Umbilical cord (tissue), 1 donor: ENCODE measurements at regions not wholly inside any gene's neighbourhood (a gene's known extent, or its start where the extent isn't known, plus 50 kb on each side); places are given as distances from the start of the nearest gene placed in this dataset.
A peak's percentile ranks its signal among the peaks of the same experiment; 100 is the strongest.

Experiments
- DNase-seq: peaks from one replicate; pipeline ENCODE4 v3.0.0-alpha.2; 2015; ENCODE audit warnings: low spot score

- no peak for DNase-seq
Measured at GRCh38 chr2:29974086-29974485, 52.7 kb upstream of the ALK start.

DNA sequence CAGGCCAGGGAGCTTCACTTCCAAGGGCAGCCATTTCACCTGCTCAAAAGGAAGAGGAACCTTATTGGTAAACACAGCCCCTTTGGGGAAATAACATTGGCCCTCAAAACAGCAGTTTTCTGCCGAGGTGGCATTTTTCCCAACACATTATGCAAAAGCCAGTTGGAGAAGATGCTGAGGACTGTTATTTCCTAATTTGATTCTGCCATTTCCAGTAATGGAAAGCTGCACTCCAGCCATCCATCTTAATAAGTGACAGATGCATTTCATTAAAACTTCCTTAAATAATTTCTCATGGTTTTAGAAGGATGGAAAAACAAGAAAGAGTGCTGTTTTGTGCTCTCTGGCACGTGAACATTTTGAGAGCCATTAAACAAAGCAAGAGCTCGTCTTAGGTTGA, 55.9 kb upstream of the ALK start:
- DNase-seq, result no peak

DNA sequence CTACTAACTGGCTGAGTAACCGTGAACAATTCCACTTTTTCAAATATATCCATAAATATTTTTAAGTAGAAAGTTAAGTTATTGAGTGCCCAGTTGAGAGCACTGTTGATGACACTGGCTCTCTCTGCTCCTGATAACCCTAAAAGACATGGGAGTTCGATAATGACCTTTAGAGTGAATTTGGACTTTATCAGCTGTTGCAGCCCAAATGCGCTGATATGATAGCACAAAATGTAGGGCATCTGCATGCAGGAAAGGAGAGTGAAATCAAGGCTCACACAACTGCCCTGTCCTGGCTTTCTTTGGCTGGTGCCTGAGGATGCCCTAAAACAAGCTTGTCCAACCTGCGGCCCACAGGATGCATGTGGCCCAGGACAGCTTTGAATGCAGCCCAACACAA, 60.0 kb upstream of the ALK start:
- no peak for DNase-seq

DNA sequence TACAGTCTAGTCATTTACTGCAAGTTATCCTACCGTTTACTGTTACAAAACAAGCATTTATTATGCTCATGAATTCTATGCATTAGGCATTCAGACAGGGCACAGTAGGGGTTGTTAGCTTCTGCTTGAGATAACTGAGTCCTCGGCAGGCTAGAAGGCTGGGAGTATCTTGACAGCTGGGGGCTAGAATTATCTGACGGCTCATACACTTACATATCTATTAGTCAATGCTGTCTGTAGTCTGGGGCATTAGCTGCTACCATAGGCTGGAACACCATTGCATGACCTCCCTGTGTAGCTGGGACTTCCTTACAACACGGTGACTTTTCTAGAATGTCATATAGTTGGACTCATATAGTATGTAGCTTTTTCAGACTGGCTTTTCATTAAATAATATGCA, 61.9 kb upstream of the ALK start:
- no peak for DNase-seq

DNA sequence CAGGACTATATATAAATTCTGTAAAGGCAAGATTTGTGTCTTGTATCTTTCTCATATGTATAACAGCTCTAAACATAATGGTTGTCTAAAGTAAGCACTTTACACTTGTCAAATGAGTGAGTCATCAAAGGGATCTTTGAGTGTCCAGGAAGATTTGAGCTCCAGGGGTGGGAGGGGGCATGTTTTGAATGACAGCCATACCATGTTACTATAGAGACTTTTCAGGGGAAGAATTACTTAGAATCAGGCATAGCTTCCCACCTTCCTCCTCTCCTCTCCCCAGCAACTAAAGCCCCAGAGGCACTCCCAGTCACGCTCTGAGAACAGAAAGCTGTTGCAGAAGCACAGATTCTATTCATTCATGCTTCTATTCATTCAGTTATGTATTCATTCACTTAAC, 65.8 kb upstream of the ALK start:
- DNase-seq, result no peak

GRCh38 chr2:29990129-29990528, 68.7 kb upstream of the ALK start:
- DNase-seq, result no peak

DNA sequence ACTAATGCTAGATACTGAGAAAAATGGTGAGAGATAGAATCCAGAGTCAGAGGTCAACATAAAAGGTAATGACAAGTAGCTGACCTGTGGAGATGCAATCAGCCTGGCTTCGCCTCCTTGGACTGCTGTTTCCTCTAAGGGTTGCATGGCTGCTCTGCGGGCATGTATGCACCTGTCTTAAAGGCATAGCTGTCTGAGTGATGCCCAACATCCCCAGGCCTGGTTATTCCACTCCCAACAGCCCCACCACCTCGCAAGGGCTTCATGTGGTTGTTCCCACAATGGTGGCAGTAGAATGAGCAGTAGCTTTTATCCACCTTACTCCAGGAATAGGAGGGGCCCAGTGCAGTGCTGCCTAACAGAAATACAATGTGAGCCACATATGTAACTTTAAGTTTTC, 69.7 kb upstream of the ALK start:
- no peak for DNase-seq

DNA sequence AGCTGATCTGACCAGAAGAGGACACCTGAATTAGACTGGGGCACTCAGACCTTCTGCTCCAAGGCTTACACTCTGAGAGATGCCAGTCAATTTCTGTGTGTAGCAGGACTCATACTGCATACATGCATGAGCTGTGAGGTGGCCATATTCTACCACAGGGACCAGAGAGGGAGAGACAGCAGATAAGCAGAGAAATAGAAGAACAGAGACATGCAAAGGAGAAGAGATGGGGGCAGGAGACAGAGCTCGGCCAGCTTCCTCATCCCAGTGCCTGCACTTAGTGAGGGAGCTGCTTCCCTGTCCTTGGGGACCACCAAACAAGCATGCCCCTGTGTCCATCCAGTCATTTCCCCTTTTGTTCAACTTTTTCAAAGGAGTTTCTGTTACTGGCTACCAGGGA, 73.9 kb upstream of the ALK start:
- DNase-seq, result no peak

GRCh38 chr2:30003128-30003527, 81.7 kb upstream of the ALK start:
- DNase-seq, result no peak

- no peak for DNase-seq
Measured at GRCh38 chr2:30022444-30023071, 101.2 kb upstream of the ALK start.

DNA sequence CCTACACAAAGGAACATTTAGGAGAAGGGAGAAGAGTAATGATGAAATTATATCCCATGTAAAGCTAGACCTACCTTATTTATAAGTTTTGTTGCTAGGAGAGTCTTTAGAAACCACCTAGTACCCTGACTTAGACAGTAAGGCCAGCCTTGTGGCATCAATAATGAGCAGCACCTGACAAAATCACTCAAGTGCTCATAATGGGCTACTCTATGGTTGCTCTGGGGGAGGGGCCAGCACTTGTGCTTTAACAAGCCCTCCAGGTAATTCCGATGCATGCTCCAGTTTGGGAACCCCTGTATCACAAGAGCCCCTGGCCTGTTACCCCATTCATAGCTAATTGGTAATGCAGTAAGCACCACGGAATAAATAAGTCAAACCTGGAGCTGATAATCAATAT, 102.9 kb upstream of the ALK start:
- no peak for DNase-seq

- peak; percentile 62 for DNase-seq
Measured at GRCh38 chr2:30026091-30027055, 105.0 kb upstream of the ALK start.

DNA sequence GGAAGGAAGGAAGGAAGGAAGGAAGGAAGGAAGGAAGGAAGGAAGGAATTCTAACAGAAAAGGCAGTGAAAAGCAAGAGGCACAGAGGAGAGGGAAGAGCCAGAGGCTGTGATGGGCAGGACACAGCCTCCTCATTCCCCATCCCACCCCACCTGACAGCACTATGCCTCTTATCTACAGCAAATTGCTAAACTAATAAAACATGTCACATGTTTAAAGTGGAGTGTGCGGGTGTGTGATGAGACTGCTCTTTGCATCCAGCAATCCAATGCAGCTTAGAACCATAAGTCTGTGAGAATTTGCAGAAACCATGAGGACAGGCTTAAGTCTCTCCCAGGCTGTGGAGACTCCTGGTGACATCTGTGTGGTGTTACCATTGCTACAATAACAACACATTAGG, 108.4 kb upstream of the ALK start:
- DNase-seq, result no peak

DNA sequence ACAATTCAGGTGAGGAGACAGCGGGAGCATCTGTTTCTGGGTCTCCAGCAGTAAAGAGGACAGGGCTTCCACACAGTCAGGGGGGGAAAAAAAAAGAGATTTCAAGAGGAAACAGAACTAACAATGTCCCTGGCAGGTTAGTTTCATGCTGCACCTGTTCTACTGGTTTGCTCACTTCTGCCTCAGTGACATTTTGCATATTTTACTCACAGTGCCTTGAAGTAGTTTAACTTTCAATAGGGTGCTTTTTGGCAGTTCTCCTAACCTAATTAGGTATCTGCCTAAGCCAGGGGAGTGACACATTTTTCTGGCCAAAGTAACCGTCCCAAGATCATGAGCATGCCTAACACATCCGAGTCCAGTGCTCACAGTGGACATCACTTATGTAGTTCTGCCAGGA, 109.0 kb upstream of the ALK start:
- peak; percentile 52 for DNase-seq

DNA sequence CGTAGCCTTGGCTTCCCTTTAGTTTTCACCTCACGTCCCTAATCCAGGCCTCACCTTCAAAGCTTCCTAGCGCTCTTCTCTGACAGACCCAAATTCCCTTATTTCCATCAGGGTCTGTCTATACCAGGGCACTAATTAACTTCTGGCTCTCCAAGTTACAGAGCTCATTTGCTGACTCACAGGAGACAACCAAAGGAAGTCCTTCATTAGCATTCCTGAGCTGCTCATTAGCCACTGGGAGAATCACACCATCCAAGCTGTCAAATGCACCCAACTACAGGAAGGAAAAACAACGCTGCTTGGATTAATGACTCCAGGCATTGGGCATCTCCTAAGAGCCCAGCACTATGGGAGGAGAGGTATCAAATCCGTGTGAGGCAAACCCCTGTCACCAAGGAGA, 109.8 kb upstream of the ALK start:
- no peak for DNase-seq

- DNase-seq, result no peak
Measured at GRCh38 chr2:30034052-30034775, 112.6 kb upstream of the YPEL5 start.

DNA sequence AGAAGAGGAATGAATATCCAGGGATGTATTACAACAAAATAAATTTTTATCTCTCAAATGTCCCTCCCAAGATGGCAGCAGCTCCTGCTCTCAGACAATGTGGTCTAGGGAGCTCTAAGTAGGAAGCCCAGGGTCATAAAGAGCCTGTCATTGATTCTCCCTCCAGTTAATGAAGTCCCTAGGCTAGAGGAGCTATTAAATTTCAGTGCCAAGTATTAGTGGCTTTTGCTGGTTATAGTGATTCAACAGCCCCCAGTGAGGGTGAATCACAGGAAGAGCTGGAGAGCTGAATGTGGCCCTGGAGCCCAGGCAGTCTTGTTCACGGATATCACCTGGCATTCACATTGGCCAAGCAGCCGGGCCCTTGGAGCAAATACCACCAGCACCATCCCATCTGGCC, 109.8 kb upstream of the YPEL5 start:
- DNase-seq, result no peak

GRCh38 chr2:30038419-30038818, 108.4 kb upstream of the YPEL5 start:
- DNase-seq, result no peak

- no peak for DNase-seq
Measured at GRCh38 chr2:30039101-30039500, 107.7 kb upstream of the YPEL5 start.

DNA sequence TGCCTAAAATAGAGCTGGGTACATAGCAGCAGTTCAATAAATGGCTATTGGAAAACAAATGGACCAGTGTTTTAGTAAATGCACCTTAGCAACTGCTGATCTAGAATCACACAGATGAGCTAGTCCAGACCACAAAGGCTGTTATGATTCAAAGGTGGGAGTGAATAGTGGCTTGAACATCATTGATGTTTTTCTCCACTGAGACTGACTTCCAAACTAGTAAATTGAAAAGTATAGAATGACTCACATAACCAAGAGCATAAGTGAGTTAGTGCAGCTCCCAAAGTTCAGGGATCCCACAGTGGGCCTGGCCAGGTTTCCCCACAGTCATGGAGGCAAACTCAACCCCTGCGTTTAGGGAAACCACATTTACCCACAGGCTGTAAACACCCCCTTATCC, 106.7 kb upstream of the YPEL5 start:
- DNase-seq, result no peak

GRCh38 chr2:30041884-30042283, 104.9 kb upstream of the YPEL5 start:
- DNase-seq, result no peak

DNA sequence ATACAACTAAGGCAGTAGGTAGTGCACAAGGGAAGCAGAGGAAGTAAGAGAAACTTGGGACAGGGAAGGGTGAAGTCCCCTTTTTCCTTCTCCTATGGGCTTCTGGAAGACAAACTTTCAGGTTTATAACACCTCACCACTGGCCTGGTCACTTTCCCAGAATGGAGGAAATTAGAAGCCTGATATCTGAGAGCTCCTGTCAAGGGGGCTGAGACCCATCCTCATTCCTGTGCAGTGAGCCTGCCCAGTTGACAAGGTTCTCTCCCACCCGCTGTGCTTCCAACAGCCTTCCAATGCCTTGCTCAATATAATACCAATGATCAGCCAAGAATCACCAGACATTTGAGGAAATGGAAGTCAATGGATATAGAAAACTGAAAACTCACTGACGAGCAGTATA, 100.4 kb upstream of the YPEL5 start:
- DNase-seq, result no peak

DNA sequence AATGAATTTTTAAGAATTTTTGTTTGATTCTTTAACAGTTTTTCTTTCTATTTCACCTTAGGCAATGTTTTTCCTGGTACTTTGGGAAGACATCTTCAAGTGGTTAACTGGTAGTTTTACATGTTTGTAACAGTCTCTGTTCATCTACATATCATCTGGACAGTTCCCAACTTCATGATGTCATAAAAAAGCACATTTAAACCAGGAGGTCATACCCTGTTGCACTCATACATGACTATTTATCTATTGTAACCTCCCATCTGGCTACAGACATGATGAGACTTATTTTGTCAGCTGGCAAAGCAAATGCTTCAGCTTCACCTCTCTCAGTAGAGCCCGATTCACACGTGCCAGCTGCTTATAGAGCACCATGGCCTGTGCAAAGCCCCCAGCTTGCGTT, 99.8 kb upstream of the YPEL5 start:
- no peak for DNase-seq
